ENCODE measurements at regions not wholly inside any gene's neighbourhood (a gene's known extent, or its start where the extent isn't known, plus 50 kb on each side); places are given as distances from the start of the nearest gene placed in this dataset.

DNA sequence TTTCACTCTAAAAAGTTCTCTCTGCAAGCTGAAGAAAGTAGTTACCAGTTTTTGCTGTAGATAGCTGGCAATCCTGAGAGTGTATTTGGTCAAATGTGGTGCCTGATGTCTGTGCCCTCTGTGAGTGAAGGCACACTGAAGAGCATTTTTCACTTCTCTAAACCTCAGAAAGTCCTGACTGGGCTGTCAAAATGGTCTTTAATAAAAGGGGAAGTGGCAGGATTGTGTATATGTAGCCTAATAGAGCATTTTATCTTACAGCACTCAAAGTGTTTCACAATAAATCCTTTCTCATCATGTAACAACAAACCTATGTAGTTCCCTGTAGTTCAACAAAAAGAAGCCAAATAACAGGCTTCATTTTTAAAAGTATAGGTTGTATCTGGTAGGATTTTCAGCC lies 1552.3 kb upstream of the SLC39A10 start:
- H3K27me3 ChIP-seq = no peaks in the 10 kb centered on the region
- TF ChIP-seq Cebpa-rat (IDR thresholded peaks at IDR 0.05) = peak in 6 of 11 experiments; percentile 28 to 80 (median 41); a peak in 6 of 22 replicates
- no peak overlapping the region for H3K4me3 ChIP-seq
- no peaks in the 10 kb centered on the region for H3K9me3 ChIP-seq (replicated peaks in 1 of 11)
- H4K20me1 ChIP-seq = no peaks in the 10 kb centered on the region
- H3K4me1 ChIP-seq = peaks cover 0 to 30% (median 16%) of the 10 kb centered on the region in 10 experiments; a peak in 14 of 20 replicates
- H3K4me2 ChIP-seq = peak overlapping the region in 7 of 11 experiments; percentile 4 to 77 (median 61); a peak in 11 of 22 replicates
- H3K36me3 ChIP-seq = no peaks in the 10 kb centered on the region
- peak overlapping the region in 10 of 11 experiments; percentile 12 to 83 (median 62); a peak in 17 of 22 replicates for H3K27ac ChIP-seq
- peak overlapping the region in 4 of 11 experiments; percentile 34 to 52 (median 40); a peak in 7 of 22 replicates for H3K9ac ChIP-seq

DNA sequence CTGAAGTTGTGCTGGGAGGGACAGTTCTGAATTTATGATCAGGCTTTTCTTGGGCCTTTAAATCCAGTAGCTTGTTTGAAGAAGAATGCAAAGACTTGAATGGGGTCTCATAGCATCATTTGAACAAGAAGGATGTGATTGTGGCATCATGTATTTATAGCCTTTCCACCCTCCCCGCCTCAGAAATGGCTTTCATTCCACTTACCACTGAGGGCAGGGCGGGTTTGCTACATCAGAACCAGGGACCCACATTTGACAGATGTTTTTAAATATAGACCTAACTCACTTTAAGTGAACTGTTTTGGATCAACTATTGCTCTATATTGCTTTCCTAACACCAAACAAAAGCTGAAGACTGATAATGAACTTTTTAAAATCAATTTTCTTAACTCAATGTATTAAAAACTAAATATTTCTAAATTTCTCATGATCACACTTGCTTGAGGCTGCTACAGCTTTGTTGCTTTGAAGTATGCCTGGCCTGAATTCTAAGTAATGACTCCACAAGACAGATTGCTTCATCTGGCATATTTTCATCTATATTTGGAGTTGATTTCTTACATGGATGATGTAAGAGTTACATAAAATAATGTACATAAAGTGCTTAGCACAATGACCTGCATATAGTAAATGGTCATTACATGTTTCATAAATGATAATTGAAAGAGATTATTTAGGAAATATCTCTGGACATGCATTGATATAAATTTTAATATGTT lies 1552.9 kb upstream of the SLC39A10 start:
- peaks cover 0 to 30% (median 16%) of the 10 kb centered on the region in 10 experiments; a peak in 14 of 20 replicates for H3K4me1 ChIP-seq
- H3K36me3 ChIP-seq = no peaks in the 10 kb centered on the region
- H4K20me1 ChIP-seq = no peaks in the 10 kb centered on the region
- TF ChIP-seq Cebpa-rat (IDR thresholded peaks at IDR 0.05) = no peak
- peak overlapping the region in 4 of 11 experiments; percentile 13 to 51 (median 40); a peak in 7 of 22 replicates for H3K9ac ChIP-seq
- H3K27ac ChIP-seq = peak overlapping the region in 9 of 11 experiments; percentile 6 to 83 (median 65); a peak in 18 of 22 replicates
- H3K27me3 ChIP-seq = no peaks in the 10 kb centered on the region
- H3K9me3 ChIP-seq (replicated peaks in 1 of 11) = no peaks in the 10 kb centered on the region
- H3K4me3 ChIP-seq = no peak overlapping the region
- peak overlapping the region in 6 of 11 experiments; percentile 25 to 75 (median 64); a peak in 11 of 22 replicates for H3K4me2 ChIP-seq

DNA sequence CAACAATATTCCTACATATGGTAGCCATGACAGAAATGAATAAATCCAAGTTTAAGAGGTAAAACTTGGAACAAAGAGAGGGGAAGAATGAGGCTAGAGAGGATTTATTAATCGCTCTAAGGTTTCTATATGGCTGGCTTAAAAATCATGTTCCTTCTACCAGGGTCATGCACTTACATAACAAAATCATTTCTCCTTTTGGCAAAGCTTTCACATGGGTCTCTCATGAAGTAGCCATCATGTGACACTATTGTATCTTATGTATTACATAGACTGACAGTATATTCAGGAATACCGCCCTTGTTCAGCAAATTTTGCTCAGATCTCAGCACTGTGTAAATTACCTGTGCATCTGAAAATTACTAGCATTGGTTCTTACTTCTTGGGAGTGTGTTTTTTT lies 1554.5 kb upstream of the SLC39A10 start:
- TF ChIP-seq Cebpa-rat (IDR thresholded peaks at IDR 0.05) = no peak
- no peak overlapping the region for H3K27ac ChIP-seq

DNA sequence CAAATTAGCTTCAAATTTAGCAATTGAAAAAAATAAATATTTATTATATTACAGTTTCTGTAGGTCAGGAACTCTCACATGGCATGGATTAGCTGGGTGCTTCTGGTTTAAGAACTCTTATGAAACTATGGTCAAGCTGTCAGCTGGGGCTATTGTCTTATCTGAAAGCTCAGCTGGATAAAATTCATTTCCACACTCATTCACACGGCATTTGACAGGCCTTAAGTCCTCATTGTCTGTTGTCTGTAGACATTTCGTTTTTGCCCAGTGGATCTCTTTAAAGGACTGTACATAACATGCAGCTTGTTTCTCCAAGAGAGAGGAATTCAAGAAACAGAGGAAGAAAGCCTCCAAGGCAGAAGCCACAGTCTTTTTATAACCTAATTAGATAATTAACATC lies 1556.8 kb upstream of the SLC39A10 start:
- Histone ChIP-seq H3K27me3 (no peaks in the 10 kb centered on the region), H3K4me2 (no peak overlapping the region), H3K9ac (no peak overlapping the region), H3K9me3 (replicated peaks in 1 of 11) (no peaks in the 10 kb centered on the region), H4K20me1 (no peaks in the 10 kb centered on the region), H3K4me1 (peaks cover 0 to 21% (median 11%) of the 10 kb centered on the region in 10 experiments; a peak in 14 of 20 replicates), H3K27ac (no peak overlapping the region), H3K36me3 (no peaks in the 10 kb centered on the region), H3K4me3 (no peak overlapping the region)
- TF ChIP-seq Cebpa-rat (IDR thresholded peaks at IDR 0.05) = no peak

More for the DNA sequence above, 1554.5 kb upstream of the SLC39A10 start:
- no peaks in the 10 kb centered on the region for H3K36me3 ChIP-seq
- H3K4me2 ChIP-seq = no peak overlapping the region
- no peak overlapping the region for H3K4me3 ChIP-seq
- no peak overlapping the region for H3K9ac ChIP-seq
- peaks cover 0 to 30% (median 16%) of the 10 kb centered on the region in 10 experiments; a peak in 14 of 20 replicates for H3K4me1 ChIP-seq
- H4K20me1 ChIP-seq = no peaks in the 10 kb centered on the region
- no peaks in the 10 kb centered on the region for H3K27me3 ChIP-seq
- H3K9me3 ChIP-seq (replicated peaks in 1 of 11) = no peaks in the 10 kb centered on the region

DNA sequence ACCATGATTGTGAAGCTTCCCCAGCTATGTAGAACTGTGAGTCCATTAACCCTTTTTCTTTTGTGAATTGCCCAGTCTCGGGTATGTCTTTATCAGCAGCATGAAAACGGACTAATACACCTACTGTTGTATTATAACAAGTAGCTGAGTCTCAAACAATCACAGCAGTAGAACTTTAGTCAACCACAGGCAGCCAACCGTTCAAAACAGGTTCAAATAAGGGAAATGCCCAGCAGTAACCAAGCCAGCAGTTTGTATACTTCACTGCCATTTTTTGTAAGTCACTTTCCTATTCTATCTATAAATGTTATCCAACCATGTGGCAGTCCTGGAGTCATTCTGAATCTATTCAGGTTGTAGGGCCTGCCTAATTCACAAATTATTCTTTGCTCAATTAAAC lies 1560.6 kb upstream of the SLC39A10 start:
- H3K4me2 ChIP-seq = no peak overlapping the region
- H4K20me1 ChIP-seq = no peaks in the 10 kb centered on the region
- H3K27me3 ChIP-seq = no peaks in the 10 kb centered on the region
- H3K9me3 ChIP-seq (replicated peaks in 1 of 11) = no peaks in the 10 kb centered on the region
- no peaks in the 10 kb centered on the region for H3K4me1 ChIP-seq
- no peak for TF ChIP-seq Cebpa-rat (IDR thresholded peaks at IDR 0.05)
- H3K9ac ChIP-seq = no peak overlapping the region
- H3K27ac ChIP-seq = no peak overlapping the region
- H3K4me3 ChIP-seq = no peak overlapping the region
- H3K36me3 ChIP-seq = no peaks in the 10 kb centered on the region

DNA sequence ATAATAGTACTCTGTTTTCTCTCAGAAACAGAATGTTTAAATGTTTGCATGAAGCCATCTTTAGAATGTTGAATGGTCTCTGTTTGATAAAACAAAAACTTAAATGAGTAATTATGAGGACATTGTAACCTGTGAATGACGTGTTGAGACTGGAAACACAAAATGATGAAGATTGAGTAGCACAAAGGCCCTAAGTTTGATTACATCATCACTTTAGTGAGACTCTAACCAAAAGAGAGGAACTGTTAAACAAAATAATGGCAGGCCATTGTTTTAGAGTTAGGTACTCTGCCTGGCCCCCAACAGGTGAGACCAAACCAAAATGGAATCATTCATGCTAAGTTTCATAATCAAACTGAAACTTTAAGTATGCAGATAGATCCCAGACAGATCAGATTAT lies 1561.7 kb upstream of the SLC39A10 start:
- Histone ChIP-seq H3K9ac (no peak overlapping the region), H3K36me3 (no peaks in the 10 kb centered on the region), H3K27me3 (no peaks in the 10 kb centered on the region), H3K9me3 (replicated peaks in 1 of 11) (peaks cover 0 to 4% (median 3%) of the 10 kb centered on the region in 11 experiments; a peak in 5 of 22 replicates), H3K27ac (no peak overlapping the region), H3K4me3 (no peak overlapping the region), H4K20me1 (no peaks in the 10 kb centered on the region), H3K4me1 (no peaks in the 10 kb centered on the region), H3K4me2 (no peak overlapping the region)
- 0 out of 22 replicates have a peak, but pooled peaks of 1 of the 11 experiments have one; percentile 7 for TF ChIP-seq Cebpa-rat (IDR thresholded peaks at IDR 0.05)

DNA sequence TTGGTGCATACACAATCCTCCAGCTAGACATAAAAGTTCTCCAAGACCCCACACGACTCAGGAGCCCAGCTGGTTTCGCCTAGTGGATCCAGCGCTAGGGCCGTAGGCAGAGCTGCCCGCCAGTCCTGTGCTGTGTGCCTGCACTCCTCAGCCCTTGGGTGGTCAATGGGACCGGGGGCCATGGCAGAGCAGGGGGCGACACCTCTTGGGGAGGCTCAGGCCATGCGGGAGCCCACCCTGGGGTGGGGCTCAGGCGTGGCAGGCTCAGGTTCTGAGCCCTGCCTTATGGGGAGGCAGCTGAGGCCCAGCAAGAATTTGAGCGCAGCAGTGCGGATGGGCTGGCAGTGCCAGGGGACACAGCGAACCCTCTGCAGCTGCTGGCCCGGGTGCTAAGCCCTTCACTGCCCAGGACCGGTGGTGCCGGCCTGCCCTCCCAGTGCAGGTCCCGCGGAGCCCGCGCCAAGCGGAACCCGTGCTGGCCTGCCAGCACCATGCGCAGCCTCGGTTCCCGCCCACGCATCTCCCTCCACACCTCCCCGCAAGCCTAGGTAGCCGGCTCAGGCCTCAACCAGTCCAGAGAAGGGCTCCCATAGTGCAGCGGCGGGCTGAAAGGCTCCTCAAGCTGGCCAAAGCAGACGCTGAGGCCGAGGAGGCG lies 1566.6 kb upstream of the SLC39A10 start:
- Histone ChIP-seq H3K27ac (no peak overlapping the region), H3K36me3 (no peaks in the 10 kb centered on the region), H3K9me3 (replicated peaks in 1 of 11) (peaks cover 0 to 7% (median 5%) of the 10 kb centered on the region in 11 experiments; a peak in 5 of 22 replicates), H3K4me3 (no peak overlapping the region), H4K20me1 (no peaks in the 10 kb centered on the region), H3K27me3 (no peaks in the 10 kb centered on the region), H3K4me1 (peaks cover 0 to 6% (median 0%) of the 10 kb centered on the region in 10 experiments; a peak in 1 of 20 replicates), H3K4me2 (no peak overlapping the region), H3K9ac (no peak overlapping the region)
- no peak for TF ChIP-seq Cebpa-rat (IDR thresholded peaks at IDR 0.05)

DNA sequence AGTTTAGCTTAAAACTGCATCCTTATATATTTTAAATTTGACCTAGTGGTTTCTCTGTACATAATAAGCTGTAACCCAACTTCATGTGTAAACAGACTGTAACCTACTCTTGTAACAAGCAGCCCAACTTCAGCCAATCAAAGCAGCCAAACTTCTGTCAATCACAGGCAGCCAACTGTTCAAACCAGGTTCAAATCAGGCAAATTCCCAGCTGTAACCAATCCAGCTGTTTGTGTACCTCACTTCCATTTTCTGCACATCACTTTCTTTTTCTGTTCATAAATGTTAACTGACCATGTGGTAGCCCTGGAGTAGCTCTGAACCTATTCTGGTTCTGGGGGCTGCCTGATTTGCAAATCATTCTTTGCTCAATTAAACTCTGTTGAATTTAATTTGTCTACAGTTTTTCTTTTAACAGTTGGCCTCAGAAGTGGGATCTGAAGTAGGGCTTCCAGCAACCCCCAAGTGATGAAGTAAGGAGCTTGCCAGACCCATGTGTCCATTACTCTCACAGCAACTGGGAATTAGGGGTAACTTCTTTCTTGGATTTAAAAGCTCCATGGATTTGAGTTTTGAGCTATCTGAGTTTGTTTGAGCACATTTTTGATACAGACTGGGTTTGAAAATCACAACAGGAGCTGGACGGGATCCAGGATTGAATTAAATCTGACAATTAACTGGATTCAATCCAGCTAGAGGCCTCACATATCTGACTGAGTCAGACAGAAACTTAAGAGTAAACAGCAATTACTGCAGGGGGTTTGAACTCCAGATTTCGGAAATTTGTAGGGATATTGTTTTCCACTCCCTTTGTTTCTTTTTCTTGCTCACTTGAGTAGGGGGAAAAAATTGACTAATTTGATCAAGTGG lies 1569.7 kb upstream of the SLC39A10 start:
- no peak overlapping the region for H3K4me3 ChIP-seq

More for the DNA sequence above, 1569.7 kb upstream of the SLC39A10 start:
- no peaks in the 10 kb centered on the region for H3K36me3 ChIP-seq
- no peak overlapping the region for H3K4me2 ChIP-seq
- no peak overlapping the region for H3K9ac ChIP-seq
- peaks cover 4 to 12% (median 6%) of the 10 kb centered on the region in 11 experiments; a peak in 12 of 22 replicates for H3K9me3 ChIP-seq (replicated peaks in 1 of 11)
- no peak for TF ChIP-seq Cebpa-rat (IDR thresholded peaks at IDR 0.05)
- no peaks in the 10 kb centered on the region for H3K27me3 ChIP-seq
- peaks cover 0 to 6% (median 0%) of the 10 kb centered on the region in 10 experiments; a peak in 1 of 20 replicates for H3K4me1 ChIP-seq
- no peak overlapping the region for H3K27ac ChIP-seq
- H4K20me1 ChIP-seq = no peaks in the 10 kb centered on the region
